LNCaP clone FGC (cell line): ENCODE measurements at regions not wholly inside any gene's neighbourhood (a gene's known extent, or its start where the extent isn't known, plus 50 kb on each side); places are given as distances from the start of the nearest gene placed in this dataset.

ENCODE experiments used
- DNase-seq: peaks from one replicate; pipeline ENCODE4 v3.0.0-alpha.2; 2011; ENCODE audit warnings: low read depth
- H3K4me3 ChIP-seq: 2 replicates; pipeline ENCODE4 v1.5.1; 2011; ENCODE audit warnings: mild to moderate bottlenecking, low read depth, low read length, control low read depth
- TF ChIP-seq, protein P1 (sequence below): IDR thresholded peaks from 2 replicates; pipeline ENCODE4 v1.5.1; 2012; ENCODE audit warnings: mild to moderate bottlenecking; ENCODE audit not compliant: control insufficient read depth, insufficient read depth; ENCODE audit errors: extremely low read depth

DNA sequence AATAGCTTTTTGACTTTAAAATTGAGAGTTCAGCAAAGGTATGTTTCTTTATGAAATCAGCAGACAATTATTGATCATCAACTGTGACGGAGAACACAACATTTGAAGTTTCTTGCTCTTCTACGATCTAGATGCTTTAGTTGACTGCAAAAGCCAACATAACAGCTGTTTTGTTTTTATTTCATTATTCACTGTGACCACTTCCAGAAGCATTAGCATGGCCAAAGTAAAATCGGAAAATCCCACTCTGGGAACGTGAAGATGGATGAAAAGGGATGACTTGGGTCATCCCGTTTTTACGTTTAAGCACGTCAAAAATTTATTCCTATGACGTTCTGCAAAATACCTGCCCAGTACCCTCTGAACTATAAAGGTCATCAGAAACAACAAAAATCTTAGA lies 833.0 kb upstream of the ADAMTS5 start:
- no peak for DNase-seq
- TF ChIP-seq, protein P1, sequence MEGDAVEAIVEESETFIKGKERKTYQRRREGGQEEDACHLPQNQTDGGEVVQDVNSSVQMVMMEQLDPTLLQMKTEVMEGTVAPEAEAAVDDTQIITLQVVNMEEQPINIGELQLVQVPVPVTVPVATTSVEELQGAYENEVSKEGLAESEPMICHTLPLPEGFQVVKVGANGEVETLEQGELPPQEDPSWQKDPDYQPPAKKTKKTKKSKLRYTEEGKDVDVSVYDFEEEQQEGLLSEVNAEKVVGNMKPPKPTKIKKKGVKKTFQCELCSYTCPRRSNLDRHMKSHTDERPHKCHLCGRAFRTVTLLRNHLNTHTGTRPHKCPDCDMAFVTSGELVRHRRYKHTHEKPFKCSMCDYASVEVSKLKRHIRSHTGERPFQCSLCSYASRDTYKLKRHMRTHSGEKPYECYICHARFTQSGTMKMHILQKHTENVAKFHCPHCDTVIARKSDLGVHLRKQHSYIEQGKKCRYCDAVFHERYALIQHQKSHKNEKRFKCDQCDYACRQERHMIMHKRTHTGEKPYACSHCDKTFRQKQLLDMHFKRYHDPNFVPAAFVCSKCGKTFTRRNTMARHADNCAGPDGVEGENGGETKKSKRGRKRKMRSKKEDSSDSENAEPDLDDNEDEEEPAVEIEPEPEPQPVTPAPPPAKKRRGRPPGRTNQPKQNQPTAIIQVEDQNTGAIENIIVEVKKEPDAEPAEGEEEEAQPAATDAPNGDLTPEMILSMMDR = no peak
- no peak overlapping the region for H3K4me3 ChIP-seq

DNA sequence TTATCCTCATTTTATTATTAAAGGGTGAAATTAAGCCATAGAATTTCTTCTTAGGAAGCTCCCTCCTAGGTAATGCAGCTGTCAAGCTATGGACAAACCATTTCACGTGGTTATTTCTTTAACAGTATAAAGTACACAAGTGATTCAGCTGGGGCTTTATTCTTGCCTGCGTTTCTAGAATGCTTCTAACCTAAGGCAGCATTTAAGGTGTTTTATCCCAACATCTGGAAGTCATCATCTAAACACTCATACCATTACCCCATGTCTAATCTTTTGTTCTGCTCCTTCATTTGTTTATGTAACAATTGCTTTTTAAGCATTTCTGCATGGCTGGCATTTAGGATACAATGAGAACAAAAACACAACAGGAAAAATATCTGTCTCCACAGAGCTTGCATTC lies 829.2 kb upstream of the ADAMTS5 start:
- DNase-seq = no peak
- TF ChIP-seq, protein P1 = no peak
- H3K4me3 ChIP-seq = no peak overlapping the region

DNA sequence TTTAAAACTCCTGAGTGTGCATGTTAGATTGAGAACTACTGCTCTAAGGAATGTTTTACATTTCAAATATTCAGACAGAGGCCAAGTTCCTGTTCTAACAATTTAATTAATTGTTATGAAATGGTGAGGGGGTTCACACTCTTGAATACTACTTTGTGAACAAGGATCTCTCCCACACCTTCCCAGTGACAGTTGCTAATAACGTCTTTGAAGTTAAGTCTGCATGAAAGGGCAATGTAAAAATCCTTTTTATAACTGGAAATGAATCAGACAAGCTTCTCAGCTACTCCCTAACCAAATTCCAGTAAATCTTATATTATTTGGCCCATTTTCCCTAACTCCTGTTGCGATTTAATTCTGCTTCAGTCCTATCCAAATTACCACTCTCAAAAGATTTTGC lies 828.5 kb upstream of the ADAMTS5 start:
- no peak for DNase-seq
- TF ChIP-seq, protein P1 = no peak
- H3K4me3 ChIP-seq = no peak overlapping the region

DNA sequence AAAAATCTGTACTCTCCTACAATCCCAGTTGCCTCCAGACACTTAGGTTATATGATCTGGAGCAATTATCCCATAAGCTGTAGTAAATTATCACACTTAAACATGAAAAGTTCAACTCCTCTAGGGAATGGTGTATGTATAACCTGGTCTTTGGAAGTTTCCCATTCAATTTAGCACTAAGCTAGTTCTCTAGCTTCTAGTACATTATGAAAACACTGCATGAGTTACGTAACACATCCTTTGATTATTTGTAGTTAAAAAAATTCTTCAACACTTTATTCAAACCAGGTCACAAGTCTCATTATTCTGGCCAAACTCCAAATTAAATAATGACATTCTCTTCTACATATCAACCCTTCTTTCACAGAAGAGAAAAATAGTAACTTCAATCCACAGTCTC lies 827.0 kb upstream of the ADAMTS5 start:
- no peak for DNase-seq
- TF ChIP-seq, protein P1 = no peak

DNA sequence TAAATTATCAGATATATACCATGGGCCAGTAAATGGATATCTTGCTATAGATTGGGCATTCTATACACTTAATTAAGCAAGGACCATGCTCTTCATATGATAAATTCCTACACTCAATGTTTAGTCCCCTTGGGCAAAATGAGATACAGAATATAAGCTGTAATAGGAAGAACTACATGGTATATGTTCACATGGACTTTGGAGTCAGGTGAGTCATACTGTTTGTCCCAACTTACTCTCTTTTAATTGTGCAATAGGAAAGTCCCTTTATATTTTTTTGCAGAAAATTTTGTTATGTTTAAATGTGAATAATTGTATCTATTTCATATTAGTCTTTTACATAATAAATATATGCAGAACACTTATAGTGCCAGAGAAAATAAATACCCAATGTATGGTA lies 820.2 kb upstream of the ADAMTS5 start:
- no peak for DNase-seq
- no peak overlapping the region for H3K4me3 ChIP-seq
- TF ChIP-seq, protein P1 = no peak

More for the DNA sequence above, 827.0 kb upstream of the ADAMTS5 start:
- H3K4me3 ChIP-seq = no peak overlapping the region

DNA sequence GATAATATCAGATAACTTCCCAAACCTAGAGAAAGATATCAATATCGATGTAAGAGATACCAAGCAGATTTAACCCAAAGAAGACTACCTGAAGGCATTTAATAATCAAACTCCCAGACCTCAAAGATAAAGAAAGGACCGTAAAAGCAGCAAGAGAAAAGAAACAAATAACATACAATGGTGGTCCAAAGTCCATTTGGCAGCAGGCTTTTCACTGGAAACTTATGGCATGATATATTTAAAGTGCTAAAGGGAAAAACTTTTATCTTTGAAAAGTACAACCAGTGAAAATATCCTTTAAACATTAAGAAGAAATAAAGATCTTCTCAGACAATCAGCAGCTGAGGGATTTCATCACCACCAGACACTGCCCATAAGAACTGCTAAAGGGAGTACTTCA lies 812.7 kb upstream of the ADAMTS5 start:
- H3K4me3 ChIP-seq = no peak overlapping the region
- DNase-seq = no peak
- TF ChIP-seq, protein P1 = no peak

DNA sequence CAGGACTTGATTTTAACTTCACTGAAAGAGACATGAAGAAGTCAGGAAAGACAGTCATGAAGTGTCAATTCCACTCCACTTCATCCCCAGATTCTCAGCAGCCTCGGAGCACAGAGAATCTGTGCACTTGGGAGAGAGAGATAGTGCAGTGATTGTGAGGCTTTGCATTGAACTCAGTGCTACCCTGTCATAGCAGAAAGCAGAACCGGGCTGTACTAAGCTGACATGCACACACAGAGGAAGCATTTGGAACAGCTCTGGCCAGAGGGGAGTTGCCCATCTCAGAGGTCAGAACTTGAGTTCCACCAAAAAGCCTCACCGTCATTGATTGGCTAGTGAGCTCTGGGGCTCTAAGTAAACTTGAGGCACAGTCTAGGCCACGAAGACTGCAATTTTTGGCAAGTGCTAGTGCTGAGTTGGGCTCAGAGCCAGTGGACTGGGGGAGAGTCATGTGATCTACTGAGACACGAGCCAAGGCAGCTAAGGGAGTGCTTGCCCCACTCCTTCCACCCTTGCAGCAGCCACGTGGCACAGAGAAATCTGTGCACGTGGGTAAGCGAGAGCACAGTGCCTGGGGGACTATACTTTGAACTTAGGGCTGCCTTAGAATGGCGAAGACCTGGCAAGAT lies 810.2 kb upstream of the ADAMTS5 start:
- H3K4me3 ChIP-seq = no peak overlapping the region
- TF ChIP-seq, protein P1 = no peak
- no peak for DNase-seq
